ENCODE measurements at regions not wholly inside any gene's neighbourhood (a gene's known extent, or its start where the extent isn't known, plus 50 kb on each side); places are given as distances from the start of the nearest gene placed in this dataset.

- WGBS (ENCODE audit: insufficient coverage, insufficient replicate concordance, low lambda C conversion rate, missing lambda C conversion rate): 0% methylated on average over 2 of the region's 2 CpGs
- no peaks in the 10 kb centered on the region for H3K79me2 ChIP-seq (ENCODE audit: control insufficient read depth, insufficient read depth, low read length)
- ChIA-PET RAD21 (ENCODE audit: unreplicated experiment) (no interaction called here), CTCF (no interaction called here), POLR2A (no interaction called here), SMC1A (ENCODE audit: uncharacterized antibody, unreplicated experiment) (no interaction called here)
- intact Hi-C loops (cut with micrococcal nuclease; ENCODE audit: unreplicated experiment): no loop called here
- H3K4me2 ChIP-seq (ENCODE audit: control insufficient read depth, insufficient read depth): no peak overlapping the region
- H3K27ac ChIP-seq (ENCODE audit: control insufficient read depth, insufficient read depth): no peak overlapping the region
- no peak for DNase-seq (ENCODE audit: low read depth, low spot score)
- BruUV-seq (replicated peaks): no TSS peak
- H4K20me1 ChIP-seq (ENCODE audit: control insufficient read depth, insufficient read depth): no peaks in the 10 kb centered on the region
- H3K27me3 ChIP-seq (replicated peaks in 1 of 2; ENCODE audit: control insufficient read depth in 2 of 2, insufficient read depth in 2 of 2, low read length in 1 of 2): peaks cover 0 to 3% of the 10 kb centered on the region in 2 experiments; a peak in 1 of 4 replicates
- FAIRE-seq: no peak
- TF ChIP-seq ZZZ3 (IDR thresholded peaks at IDR 0.05; ENCODE audit: control insufficient read depth, insufficient read length, low read depth) (no peak), BCL11A (IDR thresholded peaks at IDR 0.05; ENCODE audit: low read depth, low read length) (no peak), STAT1 (conservative IDR thresholded peaks at IDR 0.05) (no peak), BACH1 (IDR thresholded peaks at IDR 0.05; ENCODE audit: borderline replicate concordance) (no peak), RUNX3 (IDR thresholded peaks at IDR 0.05; ENCODE audit: low read length) (no peak), SREBF2 (IDR thresholded peaks at IDR 0.05; ENCODE audit: low read length) (no peak), TBL1XR1 (IDR thresholded peaks at IDR 0.05; ENCODE audit: low read depth, low read length) (no peak), ETV6 (conservative IDR thresholded peaks at IDR 0.05 in 1 of 2, IDR thresholded peaks at IDR 0.05 in 1 of 2; ENCODE audit: borderline replicate concordance in 1 of 2, low read depth in 1 of 2) (no peak), ZNF687 (IDR thresholded peaks at IDR 0.05) (no peak), CBX3 (IDR thresholded peaks at IDR 0.05; ENCODE audit: borderline replicate concordance, low read depth) (no peak)
- no peak overlapping the region for H3K4me3 ChIP-seq
- in situ Hi-C loops (cut with MboI): no loop called here
- no peak for ATAC-seq
- no peak overlapping the region for H2AFZ ChIP-seq (ENCODE audit: control insufficient read depth, low read depth, low read length)
- no peak overlapping the region for H3K9ac ChIP-seq (ENCODE audit: control insufficient read depth, insufficient read depth, low read length)
- no peaks in the 10 kb centered on the region for H3K9me3 ChIP-seq (replicated peaks; ENCODE audit: control insufficient read depth, insufficient read depth, low read length)
- no peaks in the 10 kb centered on the region for H3K4me1 ChIP-seq (ENCODE audit: control insufficient read depth, insufficient read depth, low read length)
- no peaks in the 10 kb centered on the region for H3K36me3 ChIP-seq (ENCODE audit: control insufficient read depth in 2 of 2, insufficient read depth in 2 of 2, low read length in 1 of 2)
Measured at GRCh38 chr20:41927655-41928054, 309.5 kb upstream of the CHD6 start.
